CD4-positive, CD25-positive, alpha-beta regulatory T cell (primary cell): ENCODE measurements at regions not wholly inside any gene's neighbourhood (a gene's known extent, or its start where the extent isn't known, plus 50 kb on each side); places are given as distances from the start of the nearest gene placed in this dataset.

Experiments
- ATAC-seq, 2 donors: fragments of 150-1000 bp; cut with Tn5 transposase; one replicate each; pipeline ENCODE4 v1.10.0; 2021; ENCODE audit warnings: low read depth in 2 of 2, moderate number of reproducible peaks in 2 of 2, moderate library complexity in 1 of 2
- DNase-seq, 3 donors: peaks; one replicate each; pipeline versions ENCODE4 v3.0.0 to v3.0.0-alpha.2; 2012 to 2022; ENCODE audit warnings: mixed read lengths in 1 of 3
- H3K27ac ChIP-seq: one replicate; pipeline ENCODE4 v1.7.0; 2013; ENCODE audit warnings: mild to moderate bottlenecking, low read length; ENCODE audit not compliant: insufficient read depth, poor library complexity, severe bottlenecking
- H3K27me3 ChIP-seq: one replicate; pipeline ENCODE4 v1.7.0; 2013; ENCODE audit warnings: low read length; ENCODE audit not compliant: control insufficient read depth, insufficient read depth
- H3K36me3 ChIP-seq: one replicate; pipeline ENCODE4 v1.7.0; 2013; ENCODE audit warnings: mild to moderate bottlenecking, low read length, moderate library complexity; ENCODE audit not compliant: control insufficient read depth, insufficient read depth
- H3K4me1 ChIP-seq: 2 replicates; pipeline ENCODE4 v1.7.0; 2013; ENCODE audit warnings: mild to moderate bottlenecking, low read length; ENCODE audit not compliant: insufficient read depth, control insufficient read depth, poor library complexity, severe bottlenecking
- H3K4me3 ChIP-seq: one replicate; pipeline ENCODE4 v1.7.0; 2013; ENCODE audit warnings: low read depth, mild to moderate bottlenecking, low read length, moderate library complexity
- H3K9me3 ChIP-seq, 2 experiments: 1 replicate in 1 of 2; 2 replicates in 1 of 2; pipeline ENCODE4 v1.7.0; 2013; ENCODE audit warnings: low read length in 2 of 2, mild to moderate bottlenecking in 1 of 2, moderate library complexity in 1 of 2; ENCODE audit not compliant: control insufficient read depth in 2 of 2
- H3K27ac Mint-ChIP-seq, 3 donors: one replicate each; pipeline ENCODE4 v1.8.0; 2020 to 2022; ENCODE audit warnings: mild to moderate bottlenecking in 3 of 3, mixed read lengths in 3 of 3, moderate library complexity in 2 of 3
- H3K27me3 Mint-ChIP-seq: one replicate; pipeline ENCODE4 v1.8.0; 2022; ENCODE audit warnings: mild to moderate bottlenecking, mixed read lengths
- H3K36me3 Mint-ChIP-seq: one replicate; pipeline ENCODE4 v1.8.0; 2020; ENCODE audit warnings: mixed read lengths
- H3K4me1 Mint-ChIP-seq, 4 donors: one replicate each; pipeline ENCODE4 v1.8.0; 2020 to 2022; ENCODE audit warnings: mixed read lengths in 4 of 4, mild to moderate bottlenecking in 1 of 4
- H3K4me3 Mint-ChIP-seq, 4 donors: one replicate each; pipeline ENCODE4 v1.8.0; 2020 to 2022; ENCODE audit warnings: mild to moderate bottlenecking in 4 of 4, mixed read lengths in 4 of 4, moderate library complexity in 3 of 4
- H3K9me3 Mint-ChIP-seq, 7 donors: one replicate each; pipeline ENCODE4 v1.8.0; 2020 to 2022; ENCODE audit warnings: mixed read lengths in 7 of 7, mild to moderate bottlenecking in 3 of 7, moderate library complexity in 2 of 7

GRCh38 chr4:34723605-34724004 lies 1520.7 kb downstream of the ARAP2 start:
- no peak overlapping the region for H3K4me3 ChIP-seq
- Mint-ChIP-seq H3K4me3 (no peak overlapping the region), H3K27ac (no peak overlapping the region), H3K27me3 (no peaks in the 10 kb centered on the region), H3K4me1 (no peaks in the 10 kb centered on the region), H3K9me3 (peaks cover 0 to 15% (median 9%) of the 10 kb centered on the region in 7 donors), H3K36me3 (no peaks in the 10 kb centered on the region)
- no peaks in the 10 kb centered on the region for H3K36me3 ChIP-seq
- no peak for ATAC-seq
- H3K27ac ChIP-seq: no peak overlapping the region
- H3K27me3 ChIP-seq: no peaks in the 10 kb centered on the region
- no peaks in the 10 kb centered on the region for H3K9me3 ChIP-seq
- no peak for DNase-seq
- no peaks in the 10 kb centered on the region for H3K4me1 ChIP-seq

GRCh38 chr4:34724491-34724890 lies 1519.8 kb downstream of the ARAP2 start:
- Histone ChIP-seq H3K9me3 (no peaks in the 10 kb centered on the region), H3K27ac (no peak overlapping the region), H3K36me3 (no peaks in the 10 kb centered on the region), H3K4me3 (no peak overlapping the region), H3K27me3 (no peaks in the 10 kb centered on the region), H3K4me1 (no peaks in the 10 kb centered on the region)
- Mint-ChIP-seq H3K27me3 (no peaks in the 10 kb centered on the region), H3K27ac (no peak overlapping the region), H3K4me3 (no peak overlapping the region), H3K9me3 (peaks cover 0 to 18% (median 10%) of the 10 kb centered on the region in 7 donors), H3K4me1 (no peaks in the 10 kb centered on the region), H3K36me3 (no peaks in the 10 kb centered on the region)
- DNase-seq: no peak
- no peak for ATAC-seq

GRCh38 chr4:34731070-34731469 lies 1513.2 kb downstream of the ARAP2 start:
- no peak for ATAC-seq
- no peak overlapping the region for H3K4me3 ChIP-seq
- no peak overlapping the region for H3K27ac Mint-ChIP-seq

GRCh38 chr4:34732176-34732950 lies 1512.0 kb downstream of the ARAP2 start:
- Histone ChIP-seq H3K4me1 (no peaks in the 10 kb centered on the region), H3K9me3 (no peaks in the 10 kb centered on the region), H3K36me3 (no peaks in the 10 kb centered on the region), H3K27ac (no peak overlapping the region), H3K27me3 (no peaks in the 10 kb centered on the region), H3K4me3 (no peak overlapping the region)
- Mint-ChIP-seq H3K36me3 (no peaks in the 10 kb centered on the region), H3K27ac (no peak overlapping the region), H3K9me3 (peaks cover 0 to 16% (median 10%) of the 10 kb centered on the region in 7 donors), H3K27me3 (no peaks in the 10 kb centered on the region), H3K4me3 (no peak overlapping the region), H3K4me1 (no peaks in the 10 kb centered on the region)
- ATAC-seq (no peak), DNase-seq (no peak)

More at GRCh38 chr4:34731070-34731469, 1513.2 kb downstream of the ARAP2 start:
- H3K4me1 ChIP-seq: no peaks in the 10 kb centered on the region
- H3K36me3 Mint-ChIP-seq: no peaks in the 10 kb centered on the region
- H3K4me1 Mint-ChIP-seq: no peaks in the 10 kb centered on the region
- DNase-seq: no peak
- no peak overlapping the region for H3K27ac ChIP-seq
- no peak overlapping the region for H3K4me3 Mint-ChIP-seq
- H3K27me3 ChIP-seq: no peaks in the 10 kb centered on the region
- H3K27me3 Mint-ChIP-seq: no peaks in the 10 kb centered on the region
- H3K9me3 ChIP-seq: no peaks in the 10 kb centered on the region
- peaks cover 0 to 12% (median 10%) of the 10 kb centered on the region in 7 donors for H3K9me3 Mint-ChIP-seq
- no peaks in the 10 kb centered on the region for H3K36me3 ChIP-seq

GRCh38 chr4:34733185-34733941 lies 1511.0 kb downstream of the ARAP2 start:
- Mint-ChIP-seq H3K4me1 (no peaks in the 10 kb centered on the region), H3K4me3 (no peak overlapping the region), H3K27me3 (no peaks in the 10 kb centered on the region), H3K27ac (no peak overlapping the region), H3K9me3 (peaks cover 0 to 17% (median 9%) of the 10 kb centered on the region in 7 donors), H3K36me3 (no peaks in the 10 kb centered on the region)
- Histone ChIP-seq H3K27ac (no peak overlapping the region), H3K36me3 (no peaks in the 10 kb centered on the region), H3K27me3 (no peaks in the 10 kb centered on the region), H3K4me1 (no peaks in the 10 kb centered on the region), H3K4me3 (no peak overlapping the region), H3K9me3 (no peaks in the 10 kb centered on the region)
- ATAC-seq (no peak), DNase-seq (no peak)

- Histone ChIP-seq H3K27ac (no peak overlapping the region), H3K27me3 (no peaks in the 10 kb centered on the region), H3K36me3 (no peaks in the 10 kb centered on the region), H3K9me3 (no peaks in the 10 kb centered on the region), H3K4me1 (no peaks in the 10 kb centered on the region), H3K4me3 (no peak overlapping the region)
- H3K27me3 Mint-ChIP-seq: no peaks in the 10 kb centered on the region
- no peaks in the 10 kb centered on the region for H3K4me1 Mint-ChIP-seq
- no peak overlapping the region for H3K27ac Mint-ChIP-seq
- no peak overlapping the region for H3K4me3 Mint-ChIP-seq
- no peaks in the 10 kb centered on the region for H3K36me3 Mint-ChIP-seq
- DNase-seq: no peak
- peaks cover 0 to 7% (median 3%) of the 10 kb centered on the region in 7 donors for H3K9me3 Mint-ChIP-seq
- ATAC-seq: no peak
These were observed 1477.4 kb downstream of the ARAP2 start for GRCh38 chr4:34766935-34767334.

GRCh38 chr4:34767407-34767806 lies 1476.9 kb downstream of the ARAP2 start:
- H3K9me3 ChIP-seq: no peaks in the 10 kb centered on the region
- no peak for ATAC-seq

More at GRCh38 chr4:34767407-34767806, 1476.9 kb downstream of the ARAP2 start:
- no peaks in the 10 kb centered on the region for H3K27me3 Mint-ChIP-seq
- H3K4me3 Mint-ChIP-seq: no peak overlapping the region
- peaks cover 0 to 7% (median 3%) of the 10 kb centered on the region in 7 donors for H3K9me3 Mint-ChIP-seq
- H3K27ac Mint-ChIP-seq: no peak overlapping the region
- Histone ChIP-seq H3K4me3 (no peak overlapping the region), H3K27ac (no peak overlapping the region), H3K4me1 (no peaks in the 10 kb centered on the region), H3K27me3 (no peaks in the 10 kb centered on the region), H3K36me3 (no peaks in the 10 kb centered on the region)
- no peaks in the 10 kb centered on the region for H3K4me1 Mint-ChIP-seq
- DNase-seq: no peak
- no peaks in the 10 kb centered on the region for H3K36me3 Mint-ChIP-seq
